Lung (tissue), 11 donors: ENCODE measurements at regions not wholly inside any gene's neighbourhood (a gene's known extent, or its start where the extent isn't known, plus 50 kb on each side); places are given as distances from the start of the nearest gene placed in this dataset.

ENCODE experiments used
- ATAC-seq: fragments of 200-7000 bp; cut with Tn5 transposase; one replicate; pipeline ENCODE4 v1.9.1; 2020; ENCODE audit warnings: moderate number of reproducible peaks; ENCODE audit not compliant: insufficient read depth, low FRiP score
- DNase-seq, 3 donors: peaks; one replicate each; pipeline ENCODE4 v3.0.0-alpha.2; 2013 to 2017
- H3K27ac ChIP-seq, 2 donors: one replicate each; pipeline ENCODE4 v1.5.1; 2013; ENCODE audit warnings: mild to moderate bottlenecking in 2 of 2, moderate library complexity in 2 of 2, control low read depth in 1 of 2, inconsistent platforms in 1 of 2, low read depth in 1 of 2, low read length in 1 of 2
- H3K27me3 ChIP-seq, 3 donors: one replicate each; pipeline ENCODE4 v1.5.1; 2013; ENCODE audit warnings: low read length in 2 of 3; ENCODE audit not compliant: control insufficient read depth in 3 of 3, insufficient read depth in 3 of 3
- H3K36me3 ChIP-seq, 4 donors: one replicate each; pipeline ENCODE4 v1.5.1; 2013; ENCODE audit warnings: low read length in 4 of 4, mild to moderate bottlenecking in 1 of 4, moderate library complexity in 1 of 4; ENCODE audit not compliant: control insufficient read depth in 4 of 4, insufficient read depth in 4 of 4
- H3K4me1 ChIP-seq, 5 donors: one replicate each; pipeline ENCODE4 v1.5.1; 2013; ENCODE audit warnings: low read length in 5 of 5, mild to moderate bottlenecking in 2 of 5, moderate library complexity in 1 of 5; ENCODE audit not compliant: control insufficient read depth in 5 of 5, insufficient read depth in 5 of 5
- H3K4me3 ChIP-seq: one replicate; pipeline ENCODE4 v1.5.1; 2013; ENCODE audit warnings: mild to moderate bottlenecking, control low read depth, moderate library complexity
- H3K9ac ChIP-seq, 2 donors: one replicate each; pipeline ENCODE4 v1.5.1; 2013; ENCODE audit warnings: low read length in 2 of 2, control low read depth in 1 of 2; ENCODE audit not compliant: insufficient read depth in 1 of 2
- H3K9me3 ChIP-seq, 4 donors: one replicate each; pipeline ENCODE4 v1.5.1; 2013; ENCODE audit warnings: low read length in 3 of 4, mild to moderate bottlenecking in 1 of 4, moderate library complexity in 1 of 4; ENCODE audit not compliant: control insufficient read depth in 4 of 4, insufficient read depth in 3 of 4
- CTCF ChIP-seq: IDR thresholded peaks from 2 replicates; pipeline ENCODE4 v1.5.1; 2012; ENCODE audit warnings: mild to moderate bottlenecking; ENCODE audit errors: control extremely low read depth, extremely low read depth
- WGBS, 2 donors: extraction: QIAGEN DNeasy Blood & Tissue Kit; methylation state at CpG; one replicate each; pipeline ENCODE4 v1.1.7; 2013; 5-methylcytosine and 5-hydroxymethylcytosine counted together
- donor health status: control.
- donor health status: control.
- donor health status: Bipolar disorder and iron deficiency.
- donor health status: healthy.
- donor health status: DM: yes; HTN: yes; CAD: no.

DNA sequence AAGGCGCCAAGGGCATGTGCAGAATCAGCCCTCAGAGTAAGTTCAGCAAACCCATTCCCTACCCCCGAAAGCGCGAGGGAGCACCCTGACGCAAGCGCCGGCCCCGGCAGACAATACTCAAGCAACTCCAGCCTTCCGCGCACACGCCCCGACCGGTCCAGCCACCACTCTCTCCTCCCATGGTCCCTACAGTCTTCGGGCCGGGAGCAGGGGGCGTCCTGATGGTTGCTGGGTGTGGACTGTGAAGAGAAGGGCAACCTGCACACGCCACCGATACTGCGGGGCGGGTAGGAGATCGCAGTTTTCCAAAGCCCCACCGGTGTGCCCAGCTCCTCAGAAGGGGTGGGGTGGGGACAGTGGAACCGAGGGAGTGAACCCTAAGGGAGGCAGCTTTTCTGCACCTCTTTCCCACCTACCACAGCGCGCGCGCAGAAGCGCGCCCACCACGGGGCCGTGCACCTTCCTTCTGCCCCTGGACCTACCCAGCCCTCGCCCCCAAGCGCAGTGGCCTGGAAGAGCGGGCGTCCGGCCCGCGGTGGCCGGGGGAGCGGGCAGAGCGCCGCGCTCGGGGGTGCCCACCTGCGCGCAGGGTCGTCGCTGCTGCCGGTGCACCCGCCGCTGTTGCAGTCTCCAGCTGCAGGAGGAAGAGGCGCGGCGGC lies 650.2 kb upstream of the DIPK2B start:
- Histone ChIP-seq H3K9me3 (no peaks in the 10 kb centered on the region), H3K4me1 (no peaks in the 10 kb centered on the region), H3K9ac (no peak overlapping the region), H3K27me3 (peaks cover 0 to 22% (median 4%) of the 10 kb centered on the region in 3 donors), H3K4me3 (peak overlapping the region; percentile 25), H3K27ac (peak overlapping the region in 1 of 2 donors; percentile 55), H3K36me3 (no peaks in the 10 kb centered on the region)
- DNase-seq = peak; percentile 30 to 37 (median 34)
- 1 to 27% methylated on average over 19 to 54 of the region's 54 CpGs for WGBS, 2 donors
- TF ChIP-seq CTCF = no peak
- peak; percentile 50 for ATAC-seq

- 0 to 33% methylated on average over 19 to 28 of the region's 28 CpGs for WGBS, 2 donors
- no peaks in the 10 kb centered on the region for H3K4me1 ChIP-seq
- H3K27me3 ChIP-seq = peaks cover 0 to 20% (median 4%) of the 10 kb centered on the region in 3 donors
- H3K9me3 ChIP-seq = no peaks in the 10 kb centered on the region
- peak overlapping the region; percentile 25 for H3K4me3 ChIP-seq
- TF ChIP-seq CTCF = no peak
- no peak overlapping the region for H3K9ac ChIP-seq
- no peaks in the 10 kb centered on the region for H3K36me3 ChIP-seq
- DNase-seq (peak in 1 of 3 donors; percentile 19), ATAC-seq (peak; percentile 31)
- H3K27ac ChIP-seq = peak overlapping the region in 1 of 2 donors; percentile 55
Measured at GRCh38 chrX:45850197-45850774, 649.6 kb upstream of the DIPK2B start.

DNA sequence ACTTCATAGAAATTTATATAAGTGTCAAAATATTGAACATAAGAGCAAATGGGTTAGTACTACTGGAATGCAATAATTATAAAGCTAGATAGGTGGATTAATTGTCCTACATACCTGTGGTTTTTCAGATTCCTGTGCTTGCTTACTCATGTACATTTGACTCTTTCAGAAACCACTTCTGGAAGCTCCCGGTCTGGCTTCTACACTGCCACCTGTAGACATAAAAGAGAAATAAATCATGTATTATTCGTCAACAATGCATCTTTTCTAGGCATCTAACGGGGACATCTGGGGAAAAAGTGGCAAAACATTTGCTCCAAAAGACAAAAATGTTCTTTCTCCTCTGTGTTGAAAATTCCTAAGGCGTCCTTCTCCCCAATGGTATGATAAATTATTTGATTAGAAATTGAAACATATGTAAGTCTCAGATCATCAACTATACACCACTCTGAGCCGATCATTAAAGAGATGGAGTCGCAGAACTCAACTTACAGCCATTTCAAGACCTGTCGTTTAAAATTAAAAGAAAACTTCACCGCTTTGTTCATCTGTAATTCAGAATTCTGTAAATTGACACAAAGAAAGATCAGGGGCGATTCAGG lies 648.7 kb upstream of the DIPK2B start:
- peak; percentile 14 for TF ChIP-seq CTCF
- Histone ChIP-seq H3K27ac (no peak overlapping the region), H3K4me3 (no peak overlapping the region), H3K9me3 (no peaks in the 10 kb centered on the region), H3K27me3 (peaks cover 0 to 18% (median 4%) of the 10 kb centered on the region in 3 donors), H3K36me3 (no peaks in the 10 kb centered on the region), H3K4me1 (no peaks in the 10 kb centered on the region), H3K9ac (no peak overlapping the region)
- ATAC-seq = no peak
- 16 to 31% methylated on average over 9 of the region's 9 CpGs for WGBS, 2 donors
- DNase-seq = peak in 1 of 3 donors; percentile 40
